Heart left ventricle (tissue), 13 donors: ENCODE measurements at regions not wholly inside any gene's neighbourhood (a gene's known extent, or its start where the extent isn't known, plus 50 kb on each side); places are given as distances from the start of the nearest gene placed in this dataset.

Experiments
- POLR2A ChIP-seq, 2 donors: fragments of 450-650 bp; IDR thresholded peaks; one replicate each; pipeline ENCODE4 v1.6.1; 2017; ENCODE audit warnings: antibody characterized with exemption in 2 of 2, mild to moderate bottlenecking in 2 of 2, moderate library complexity in 2 of 2
- TF ChIP-seq, protein P1 (sequence below), 12 donors: fragments of 200-600 bp; sonication (generic) in 4 of 12; IDR thresholded peaks; one replicate each; pipeline versions ENCODE4 v1.5.0 to v1.8.0; 2018 to 2022; ENCODE audit warnings: antibody characterized with exemption in 12 of 12, mild to moderate bottlenecking in 5 of 12
- donor health status: ischemic (EF 13 %, LVEDD 7.1; RV severe dilation, severe dysfunction).
- donor health status: DM: no; HTN: yes; CAD: no.
- donor health status: DM: no; HTN: no; CAD: no.
- donor health status: ischemic (EF 25% LVEDD 6.9; RV normal size, moderate dysfunction).
- donor health status: ischemic (EF 25% LVEDD 5.7; RV mildly dilated, moderate dysfunction).
- donor health status: ischemic (EF 35%, LVEDD 5.7; RV mildly dilated, moderate dysfunction).
- donor health status: nonischemic (EF 11% LVEDD 7.7; RV severe dilation, severe dysfunction).
- donor health status: DM: yes; HTN: yes; CAD: no.
- donor health status: PGD.
- donor health status: ischemic (EF 29% LVEDD 5.4; RV normal size, mild dysfunction).
- donor health status: nonischemic (EF 23%, LVEDD 6.1; RV moderate dilation, normal function).

DNA sequence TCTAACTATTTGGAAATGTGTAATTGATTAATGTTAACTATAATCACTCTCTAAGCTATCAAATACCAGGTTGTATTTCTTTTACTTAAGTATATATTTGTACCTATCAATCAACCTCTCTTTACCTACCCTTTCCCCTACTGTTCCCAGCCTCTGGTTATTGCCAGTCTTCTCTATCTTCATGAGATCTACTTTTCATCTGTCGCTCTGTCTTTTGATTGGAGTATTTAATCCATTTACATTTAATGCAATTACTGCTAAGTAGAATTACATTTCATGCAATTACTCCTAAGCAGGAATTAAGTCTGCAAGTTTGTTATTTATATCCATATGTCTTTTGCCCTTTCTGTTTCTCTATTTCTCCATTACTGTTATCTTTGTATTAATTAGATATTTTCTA, 148.1 kb downstream of the MAT2B start:
- TF ChIP-seq, protein P1, sequence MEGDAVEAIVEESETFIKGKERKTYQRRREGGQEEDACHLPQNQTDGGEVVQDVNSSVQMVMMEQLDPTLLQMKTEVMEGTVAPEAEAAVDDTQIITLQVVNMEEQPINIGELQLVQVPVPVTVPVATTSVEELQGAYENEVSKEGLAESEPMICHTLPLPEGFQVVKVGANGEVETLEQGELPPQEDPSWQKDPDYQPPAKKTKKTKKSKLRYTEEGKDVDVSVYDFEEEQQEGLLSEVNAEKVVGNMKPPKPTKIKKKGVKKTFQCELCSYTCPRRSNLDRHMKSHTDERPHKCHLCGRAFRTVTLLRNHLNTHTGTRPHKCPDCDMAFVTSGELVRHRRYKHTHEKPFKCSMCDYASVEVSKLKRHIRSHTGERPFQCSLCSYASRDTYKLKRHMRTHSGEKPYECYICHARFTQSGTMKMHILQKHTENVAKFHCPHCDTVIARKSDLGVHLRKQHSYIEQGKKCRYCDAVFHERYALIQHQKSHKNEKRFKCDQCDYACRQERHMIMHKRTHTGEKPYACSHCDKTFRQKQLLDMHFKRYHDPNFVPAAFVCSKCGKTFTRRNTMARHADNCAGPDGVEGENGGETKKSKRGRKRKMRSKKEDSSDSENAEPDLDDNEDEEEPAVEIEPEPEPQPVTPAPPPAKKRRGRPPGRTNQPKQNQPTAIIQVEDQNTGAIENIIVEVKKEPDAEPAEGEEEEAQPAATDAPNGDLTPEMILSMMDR (IDR thresholded peaks at IDR 0.05): no peak
- TF ChIP-seq POLR2A (IDR thresholded peaks at IDR 0.05): no peak
